Jurkat, Clone E6-1 (cell line): ENCODE measurements at regions not wholly inside any gene's neighbourhood (a gene's known extent, or its start where the extent isn't known, plus 50 kb on each side); places are given as distances from the start of the nearest gene placed in this dataset.

Experiments
- DNase-seq: peaks from one replicate; pipeline ENCODE4 v3.0.0-alpha.2; 2011; ENCODE audit warnings: low read depth, low spot score
- H3K4me3 ChIP-seq: 2 replicates; pipeline ENCODE4 v1.5.1; 2011; ENCODE audit warnings: mild to moderate bottlenecking, low read length, control low read depth, moderate library complexity

- H3K4me3 ChIP-seq = no peak overlapping the region
- no peak for DNase-seq
Observed at GRCh38 chr1:10848109-10848684, 51.8 kb upstream of the CASZ1 start.

- no peak for DNase-seq
- no peak overlapping the region for H3K4me3 ChIP-seq
Observed at GRCh38 chr1:10850026-10850425, 53.6 kb upstream of the CASZ1 start.

GRCh38 chr1:10851024-10852013 lies 54.9 kb upstream of the CASZ1 start:
- no peak for DNase-seq
- no peak overlapping the region for H3K4me3 ChIP-seq

- H3K4me3 ChIP-seq = no peak overlapping the region
Observed at GRCh38 chr1:10852018-10852417, 55.6 kb upstream of the CASZ1 start.

GRCh38 chr1:10852486-10852885 lies 56.0 kb upstream of the CASZ1 start:
- no peak overlapping the region for H3K4me3 ChIP-seq
- no peak for DNase-seq

More at GRCh38 chr1:10852018-10852417, 55.6 kb upstream of the CASZ1 start:
- no peak for DNase-seq

- no peak for DNase-seq
- H3K4me3 ChIP-seq = no peak overlapping the region
Observed at GRCh38 chr1:10852998-10853520, 56.6 kb upstream of the CASZ1 start.

GRCh38 chr1:10853701-10854100 lies 57.3 kb upstream of the CASZ1 start:
- DNase-seq = no peak
- H3K4me3 ChIP-seq = no peak overlapping the region

- no peak for DNase-seq
- H3K4me3 ChIP-seq = no peak overlapping the region
Observed at GRCh38 chr1:10854856-10855459, 58.5 kb upstream of the CASZ1 start.

GRCh38 chr1:10856176-10856683 lies 59.8 kb upstream of the CASZ1 start:
- H3K4me3 ChIP-seq = no peak overlapping the region
- no peak for DNase-seq

- no peak for DNase-seq
Observed at GRCh38 chr1:10856863-10857598, 60.6 kb upstream of the CASZ1 start.

GRCh38 chr1:10857687-10858086 lies 61.2 kb upstream of the CASZ1 start:
- DNase-seq = no peak
- H3K4me3 ChIP-seq = no peak overlapping the region

More at GRCh38 chr1:10856863-10857598, 60.6 kb upstream of the CASZ1 start:
- H3K4me3 ChIP-seq = no peak overlapping the region

GRCh38 chr1:10860218-10860617 lies 63.8 kb upstream of the CASZ1 start:
- no peak overlapping the region for H3K4me3 ChIP-seq
- no peak for DNase-seq

GRCh38 chr1:10860682-10861081 lies 64.2 kb upstream of the CASZ1 start:
- DNase-seq = no peak
- H3K4me3 ChIP-seq = no peak overlapping the region

- no peak overlapping the region for H3K4me3 ChIP-seq
- no peak for DNase-seq
Observed at GRCh38 chr1:10861822-10862221, 65.4 kb upstream of the CASZ1 start.

GRCh38 chr1:10862743-10863335 lies 66.4 kb upstream of the CASZ1 start:
- no peak for DNase-seq
- H3K4me3 ChIP-seq = no peak overlapping the region

GRCh38 chr1:10863886-10864285 lies 67.4 kb upstream of the CASZ1 start:
- DNase-seq = no peak
- no peak overlapping the region for H3K4me3 ChIP-seq

- DNase-seq = no peak
- no peak overlapping the region for H3K4me3 ChIP-seq
Observed at GRCh38 chr1:10864776-10865175, 68.3 kb upstream of the CASZ1 start.

- DNase-seq = no peak
- H3K4me3 ChIP-seq = no peak overlapping the region
Observed at GRCh38 chr1:10865518-10866320, 69.3 kb upstream of the CASZ1 start.
